Esophagus muscularis mucosa (tissue), 4 donors: ENCODE measurements at regions not wholly inside any gene's neighbourhood (a gene's known extent, or its start where the extent isn't known, plus 50 kb on each side); places are given as distances from the start of the nearest gene placed in this dataset.
"Not testable (repeated sequence)": the region's sequence is repeated elsewhere in the genome, so short reads cannot be mapped to it uniquely, and the experiment has no call there.

Experiments used
- DNase-seq: peaks from one replicate; pipeline ENCODE4 v3.0.0-alpha.2; 2017; ENCODE audit errors: extremely low spot score
- H3K27ac ChIP-seq, 4 donors: fragments of 200-600 bp; sonication (generic); replicated peaks in 1 of 4; 1 replicate in 3 of 4; 2 replicates in 1 of 4; pipeline ENCODE4 v1.5.1; 2016 to 2019; ENCODE audit warnings: mild to moderate bottlenecking in 1 of 4
- H3K27me3 ChIP-seq, 4 donors: fragments of 200-600 bp; sonication (generic); one replicate each; pipeline versions ENCODE4 v1.5.1 to v1.6.0; 2016 to 2019
- H3K36me3 ChIP-seq, 4 donors: fragments of 200-600 bp; sonication (generic); one replicate each; pipeline ENCODE4 v1.5.1; 2016 to 2019
- H3K4me1 ChIP-seq, 4 donors: fragments of 200-600 bp; sonication (generic); one replicate each; pipeline ENCODE4 v1.5.1; 2016 to 2019
- H3K4me3 ChIP-seq, 4 donors: fragments of 200-600 bp; sonication (generic); 1 replicate in 2 of 4; 2 replicates in 2 of 4; pipeline ENCODE4 v1.5.1; 2016 to 2019; ENCODE audit warnings: mild to moderate bottlenecking in 4 of 4, moderate library complexity in 1 of 4
- H3K9me3 ChIP-seq, 4 donors: fragments of 200-600 bp; sonication (generic); 1 replicate in 3 of 4; 2 replicates in 1 of 4; pipeline ENCODE4 v1.5.1; 2016 to 2019
- CTCF ChIP-seq, 3 experiments: fragments of 200-600 bp in 2 of 3; fragments of 450-650 bp in 1 of 3; sonication (generic) in 2 of 3; IDR thresholded peaks; one replicate each; pipeline ENCODE4 v1.5.1; 2017 to 2019; ENCODE audit warnings: antibody characterized with exemption in 3 of 3, mild to moderate bottlenecking in 2 of 3, moderate library complexity in 1 of 3
- EP300 ChIP-seq: sonication (generic); formaldehyde crosslinking; IDR thresholded peaks from one replicate; pipeline ENCODE4 v1.6.1; 2017; ENCODE audit warnings: antibody characterized with exemption
- POLR2A ChIP-seq: fragments of 450-650 bp; IDR thresholded peaks from one replicate; pipeline ENCODE4 v1.6.1; 2017; ENCODE audit warnings: antibody characterized with exemption, moderate library complexity, mild to moderate bottlenecking, low read depth
- POLR2AphosphoS5 ChIP-seq, 2 donors: sonication (generic); formaldehyde crosslinking; IDR thresholded peaks; one replicate each; pipeline ENCODE4 v1.6.1; 2017; ENCODE audit warnings: antibody characterized with exemption in 2 of 2
- WGBS: methylation state at CpG from one replicate; pipeline ENCODE4 v1.1.5; 2018; 5-methylcytosine and 5-hydroxymethylcytosine counted together
- intact Hi-C: fragments of 100-400 bp; cut with DNase I; formaldehyde crosslinking; loops from one replicate; pipeline ENCODE4 v1.15.1; 2023

GRCh38 chr11:82041764-82042163 is 691.9 kb downstream of the FAM181B start:
- intact Hi-C loops = no loop called here
- Histone ChIP-seq H3K4me3 (no peak overlapping the region), H3K27me3 (no peaks in the 10 kb centered on the region), H3K36me3 (no peaks in the 10 kb centered on the region), H3K9me3 (no peaks in the 10 kb centered on the region), H3K27ac (no peak overlapping the region), H3K4me1 (no peaks in the 10 kb centered on the region)
- no peak for DNase-seq
- TF ChIP-seq POLR2AphosphoS5 (IDR thresholded peaks at IDR 0.05) (no peak), CTCF (IDR thresholded peaks at IDR 0.05) (no peak), EP300 (no peak), POLR2A (no peak)
- WGBS = 86% methylated on average over 6 of the region's 6 CpGs

- intact Hi-C loops = no loop called here
- WGBS = 47% methylated on average over 2 of the region's 2 CpGs
Measured at GRCh38 chr11:82038154-82038553, 695.5 kb downstream of the FAM181B start.

GRCh38 chr11:82034527-82034926 is 699.1 kb downstream of the FAM181B start:
- Histone ChIP-seq H3K4me1 (no peaks in the 10 kb centered on the region), H3K9me3 (no peaks in the 10 kb centered on the region), H3K27ac (no peak overlapping the region), H3K4me3 (no peak overlapping the region), H3K36me3 (no peaks in the 10 kb centered on the region), H3K27me3 (no peaks in the 10 kb centered on the region)
- intact Hi-C loops = no loop called here
- TF ChIP-seq CTCF (IDR thresholded peaks at IDR 0.05) = no peak
- TF ChIP-seq POLR2AphosphoS5 (IDR thresholded peaks at IDR 0.05) = no peak
- TF ChIP-seq POLR2A = no peak
- TF ChIP-seq EP300 = no peak
- no peak for DNase-seq
- 61% methylated on average over 1 of the region's 1 CpG for WGBS

More at GRCh38 chr11:82038154-82038553, 695.5 kb downstream of the FAM181B start:
- Histone ChIP-seq H3K9me3 (no peaks in the 10 kb centered on the region), H3K27ac (no peak overlapping the region), H3K4me3 (no peak overlapping the region), H3K27me3 (no peaks in the 10 kb centered on the region), H3K36me3 (no peaks in the 10 kb centered on the region), H3K4me1 (no peaks in the 10 kb centered on the region)
- TF ChIP-seq POLR2A = no peak
- TF ChIP-seq EP300 = no peak
- no peak for TF ChIP-seq POLR2AphosphoS5 (IDR thresholded peaks at IDR 0.05)
- TF ChIP-seq CTCF (IDR thresholded peaks at IDR 0.05) = no peak
- DNase-seq = no peak

- H3K4me3 ChIP-seq, H3K27me3 ChIP-seq, H3K9me3 ChIP-seq, DNase-seq, intact Hi-C loops, H3K27ac ChIP-seq, H3K4me1 ChIP-seq, H3K36me3 ChIP-seq: not testable (repeated sequence)
- 89% methylated on average over 9 of the region's 9 CpGs for WGBS
Measured at GRCh38 chr11:82027335-82027734, 706.3 kb downstream of the FAM181B start.

DNA sequence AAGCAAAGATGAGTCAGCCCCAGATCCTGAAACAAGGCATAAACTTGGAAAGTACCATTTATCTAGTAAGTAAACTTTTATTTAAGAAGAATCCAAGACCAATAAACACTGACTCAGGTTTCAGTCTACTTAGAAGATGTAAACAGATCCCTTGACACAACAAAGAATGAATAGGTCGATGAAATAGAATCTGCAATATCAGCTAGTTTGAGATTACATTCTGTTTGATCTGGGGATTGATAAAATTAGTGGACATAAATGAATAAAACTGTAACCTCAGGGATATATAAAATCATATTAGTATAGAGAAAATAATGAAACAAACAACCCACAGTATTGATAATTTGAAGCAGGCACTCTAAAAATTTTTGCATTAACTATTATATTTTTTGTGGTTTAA is 708.9 kb downstream of the FAM181B start:
- 61% methylated on average over 1 of the region's 1 CpG for WGBS
- Histone ChIP-seq H3K4me3 (no peak overlapping the region), H3K36me3 (no peaks in the 10 kb centered on the region), H3K9me3 (no peaks in the 10 kb centered on the region), H3K27me3 (no peaks in the 10 kb centered on the region), H3K27ac (no peak overlapping the region), H3K4me1 (no peaks in the 10 kb centered on the region)
- TF ChIP-seq POLR2AphosphoS5 (IDR thresholded peaks at IDR 0.05) (no peak), POLR2A (no peak), EP300 (no peak), CTCF (IDR thresholded peaks at IDR 0.05) (no peak)
- intact Hi-C loops = no loop called here
- DNase-seq = no peak
